Lung microvascular endothelial cell (primary cell): ENCODE measurements at regions not wholly inside any gene's neighbourhood (a gene's known extent, or its start where the extent isn't known, plus 50 kb on each side); places are given as distances from the start of the nearest gene placed in this dataset.
"Not testable (repeated sequence)": the region's sequence is repeated elsewhere in the genome, so short reads cannot be mapped to it uniquely, and the experiment has no call there.

Experiments
- DNase-seq, 2 donors: peaks; one replicate each; pipeline versions ENCODE4 v3.0.0 to v3.0.0-alpha.2; 2010; ENCODE audit warnings: low read depth in 2 of 2

DNA sequence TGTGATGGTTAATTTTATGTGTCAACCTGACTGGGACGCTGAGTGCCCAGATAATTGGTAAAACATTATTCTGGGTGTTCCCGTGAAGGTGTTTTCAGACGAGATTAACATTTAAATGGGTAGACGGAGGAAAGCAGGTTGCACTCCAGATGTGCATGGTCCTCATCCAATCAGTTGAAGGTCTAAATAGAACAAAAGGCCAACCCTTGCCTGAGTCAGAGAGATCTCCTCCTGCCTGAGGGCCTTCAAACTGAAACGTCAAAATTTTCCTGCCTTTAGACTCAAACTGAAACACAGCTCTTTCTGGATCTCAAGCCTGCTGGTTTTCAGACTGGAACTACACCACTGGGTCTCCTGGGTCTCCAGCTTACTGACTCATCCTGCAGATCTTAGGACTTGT lies 73.5 kb downstream of the NPIPA8 start:
- DNase-seq, result not testable (repeated sequence)

DNA sequence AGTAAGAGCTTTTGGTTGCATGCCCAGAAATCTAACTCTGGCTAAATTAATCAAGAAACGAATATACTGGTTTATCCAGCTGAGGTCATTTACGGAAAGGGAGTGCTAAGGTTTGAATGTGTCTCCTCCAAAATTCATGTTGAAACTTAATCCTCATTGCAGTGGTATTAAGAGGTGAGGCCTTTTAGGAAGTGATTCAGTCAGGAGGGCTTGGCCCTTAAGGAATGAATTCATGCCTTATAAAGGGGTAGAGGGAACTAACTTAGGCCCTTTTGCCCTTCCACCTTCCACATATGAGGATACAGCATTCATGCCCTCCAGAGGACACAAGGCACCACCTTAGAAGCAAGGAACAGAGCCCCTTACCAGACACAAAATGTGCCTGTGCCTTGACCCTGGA lies 74.7 kb downstream of the NPIPA8 start:
- DNase-seq, result not testable (repeated sequence)

DNA sequence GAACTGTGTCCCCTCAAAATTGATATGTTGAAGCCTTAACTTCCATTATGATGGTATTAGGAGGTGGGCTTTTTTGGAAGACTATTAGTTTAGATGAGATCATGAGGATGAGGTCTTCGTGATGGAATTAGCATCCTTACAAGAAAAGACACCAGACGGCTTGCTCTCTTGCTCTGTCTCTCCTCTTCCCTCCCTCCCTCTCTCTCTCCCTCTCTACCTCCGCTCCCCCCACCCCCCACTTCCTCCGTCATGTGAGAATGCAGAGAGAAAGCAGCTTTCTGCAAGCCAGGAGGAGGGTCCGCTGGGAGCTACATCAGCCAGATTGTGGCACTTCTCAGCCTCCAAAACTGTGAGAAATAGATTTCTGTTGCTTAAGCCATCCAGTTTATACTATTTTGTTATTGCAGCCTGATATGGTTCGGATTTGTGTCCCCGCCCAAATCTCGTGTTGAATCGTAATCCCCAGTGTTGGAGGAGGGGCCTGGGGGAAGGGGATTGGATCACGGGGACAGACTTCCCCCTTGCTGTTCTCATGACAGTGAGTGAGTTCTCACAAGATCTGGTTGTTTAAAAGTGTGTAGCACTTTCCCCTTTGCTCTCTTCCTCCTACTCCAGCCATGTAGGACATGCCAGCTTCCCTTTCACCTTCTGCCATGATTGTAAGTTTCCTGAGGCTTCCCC lies 76.9 kb downstream of the NPIPA8 start:
- DNase-seq, result not testable (repeated sequence)

DNA sequence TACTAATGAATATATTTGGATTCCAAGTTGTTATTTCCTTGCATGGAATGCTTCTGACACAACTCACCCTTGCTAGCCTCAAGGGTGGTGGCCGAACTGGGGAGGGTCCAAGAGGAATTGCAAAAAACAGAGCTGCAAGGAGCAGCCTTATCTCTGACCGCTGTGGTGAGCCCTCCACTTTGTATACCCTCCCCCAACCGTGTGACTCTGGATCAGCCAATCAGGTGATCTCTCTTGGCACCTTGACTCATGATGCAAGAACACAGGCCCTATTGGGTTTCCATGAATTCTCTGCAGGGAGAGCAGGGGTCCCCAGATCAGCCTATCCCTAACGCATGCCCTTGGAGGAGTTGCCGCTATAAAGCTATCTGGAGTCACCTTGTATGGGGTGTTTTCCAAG lies 83.6 kb downstream of the NPIPA8 start:
- DNase-seq, result not testable (repeated sequence)

DNA sequence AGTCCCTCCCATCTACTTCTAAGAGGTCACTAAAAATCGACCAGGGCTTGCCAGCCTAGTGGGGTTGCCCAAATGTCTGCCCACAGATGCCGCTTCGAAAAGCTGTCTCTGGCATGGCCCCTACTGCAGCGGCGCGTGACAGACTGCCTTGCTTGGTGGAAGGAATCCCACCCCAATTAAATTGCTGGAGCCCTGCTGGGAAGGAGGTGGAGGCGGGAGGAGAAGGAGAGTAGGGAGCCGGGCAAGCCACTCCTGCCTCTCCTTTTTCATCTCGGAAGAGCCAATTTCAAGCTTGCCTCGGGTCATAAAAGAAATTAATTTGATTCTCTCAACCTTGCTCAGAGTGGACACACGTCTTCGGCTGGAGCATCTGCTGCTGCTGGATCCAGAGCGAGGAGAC lies 106.0 kb downstream of the NPIPA8 start:
- not testable (repeated sequence) for DNase-seq

DNA sequence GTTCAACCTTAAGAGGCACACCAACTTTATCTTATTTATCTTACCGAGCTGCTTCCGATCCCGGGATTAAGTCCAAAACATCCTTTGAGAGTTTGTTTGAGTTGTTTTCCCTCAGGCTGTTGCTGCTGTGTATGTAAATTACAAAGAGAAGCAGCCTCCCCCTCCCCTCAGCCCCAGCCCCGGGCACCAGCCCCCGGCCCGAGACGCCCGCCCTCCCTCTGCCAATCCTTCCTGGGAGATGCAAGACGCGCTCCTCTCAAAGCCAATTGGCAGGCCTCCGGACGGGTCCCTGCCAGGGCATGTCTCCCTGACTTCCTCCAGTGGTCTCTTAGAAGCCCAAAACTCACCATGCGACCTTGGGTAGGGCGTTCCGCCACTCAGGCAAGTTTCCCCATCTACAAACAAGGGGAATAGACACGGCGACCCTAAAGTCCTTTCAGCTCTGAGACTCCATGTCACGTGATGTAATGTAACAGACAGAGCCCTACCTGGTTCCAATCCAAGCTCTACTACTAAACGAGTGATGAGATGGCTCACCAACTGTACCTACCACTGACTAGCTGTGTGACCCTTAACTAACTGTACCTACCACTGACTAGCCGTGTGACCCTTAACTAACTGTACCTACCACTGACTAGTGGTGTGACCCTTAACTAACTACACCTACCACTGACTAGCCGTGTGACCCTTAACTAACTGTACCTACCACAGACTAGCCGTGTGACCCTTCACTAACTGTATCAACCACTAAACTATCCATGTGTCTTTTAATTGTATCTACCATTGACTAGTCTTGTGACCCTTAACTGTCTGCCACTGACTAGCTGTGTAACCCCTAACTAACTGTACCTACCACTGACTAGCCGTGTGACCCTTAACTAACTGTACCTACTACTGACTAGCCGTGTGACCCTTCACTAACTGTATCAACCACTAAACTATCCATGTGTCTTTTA lies 114.2 kb downstream of the NPIPA8 start:
- not testable (repeated sequence) for DNase-seq

DNA sequence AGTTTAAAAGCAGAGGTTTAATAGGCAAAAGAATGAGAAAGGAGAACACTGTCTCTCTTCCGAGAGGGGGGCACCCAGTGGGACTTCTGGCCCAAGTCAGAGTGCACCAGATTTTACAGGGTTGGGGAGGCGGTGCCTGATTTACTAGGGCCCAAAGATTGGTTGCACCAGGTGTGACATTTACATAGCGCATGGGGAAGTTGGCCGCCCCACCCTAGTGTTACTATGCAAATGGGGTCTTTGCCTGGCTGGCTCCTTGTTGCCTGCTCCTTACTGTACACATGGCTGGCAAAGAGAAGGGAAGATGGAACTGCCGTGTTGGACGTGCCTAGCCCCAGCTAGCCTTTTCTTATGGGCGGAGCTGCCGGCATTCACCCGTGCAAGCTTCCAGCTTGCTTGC lies 118.8 kb downstream of the NPIPA8 start:
- DNase-seq, result not testable (repeated sequence)

DNA sequence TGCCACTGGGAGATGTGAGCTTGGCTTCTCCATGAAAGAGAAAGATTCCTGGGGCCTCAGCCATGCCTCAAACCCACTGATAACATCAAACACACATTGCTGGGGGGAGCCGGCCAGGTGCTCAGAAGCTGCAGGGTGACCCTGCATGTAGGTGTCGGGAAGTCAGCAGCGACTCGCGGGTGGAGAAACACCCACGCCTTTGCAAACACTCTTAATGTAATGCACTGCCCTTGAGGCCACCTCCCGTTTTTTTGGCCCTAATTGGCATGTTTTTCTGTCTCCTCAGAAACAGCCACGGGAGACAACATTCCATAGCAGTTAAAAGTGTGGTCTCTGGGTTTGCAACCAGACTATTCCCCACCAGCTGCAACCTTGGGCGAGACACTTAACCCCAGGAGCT lies 119.7 kb downstream of the NPIPA8 start:
- not testable (repeated sequence) for DNase-seq

DNA sequence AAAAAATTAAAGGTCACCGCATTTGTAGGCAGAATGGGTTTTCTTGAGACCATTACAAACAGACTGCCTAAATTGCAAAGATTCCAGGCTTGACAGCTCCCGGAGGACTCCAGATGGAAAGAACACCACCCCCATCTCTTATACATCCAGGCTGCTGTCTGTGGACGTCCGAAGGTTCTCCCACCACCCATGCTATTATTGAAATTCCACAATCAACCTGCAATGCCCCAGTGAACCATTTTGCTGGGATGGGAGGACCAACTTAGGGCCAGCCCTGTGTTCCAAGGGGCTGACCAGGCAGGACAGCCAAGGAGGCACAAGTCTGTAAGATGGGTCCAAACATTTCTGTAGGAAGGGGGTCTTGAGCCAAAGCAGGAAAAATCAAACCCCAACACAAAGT lies 122.7 kb downstream of the NPIPA8 start:
- DNase-seq, result not testable (repeated sequence)

DNA sequence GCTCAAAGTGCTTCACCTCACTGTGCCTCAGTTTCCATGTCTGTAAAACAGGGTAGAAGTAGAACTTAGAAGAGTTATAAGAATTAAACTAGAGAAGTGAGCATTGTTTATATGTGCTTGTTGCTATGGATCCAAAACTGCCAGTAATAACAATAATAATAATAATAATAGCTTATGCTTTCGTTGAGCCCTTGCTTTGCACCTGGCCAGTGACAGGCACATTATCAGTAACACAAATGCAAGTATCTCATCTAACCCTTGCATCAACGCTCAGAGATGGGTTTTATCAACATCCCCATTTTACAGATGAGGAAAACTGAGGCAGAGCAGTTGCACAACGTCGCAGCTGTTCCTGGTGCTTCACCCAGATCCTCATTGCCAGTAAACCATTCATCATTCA lies 125.0 kb downstream of the NPIPA8 start:
- DNase-seq, result not testable (repeated sequence)

DNA sequence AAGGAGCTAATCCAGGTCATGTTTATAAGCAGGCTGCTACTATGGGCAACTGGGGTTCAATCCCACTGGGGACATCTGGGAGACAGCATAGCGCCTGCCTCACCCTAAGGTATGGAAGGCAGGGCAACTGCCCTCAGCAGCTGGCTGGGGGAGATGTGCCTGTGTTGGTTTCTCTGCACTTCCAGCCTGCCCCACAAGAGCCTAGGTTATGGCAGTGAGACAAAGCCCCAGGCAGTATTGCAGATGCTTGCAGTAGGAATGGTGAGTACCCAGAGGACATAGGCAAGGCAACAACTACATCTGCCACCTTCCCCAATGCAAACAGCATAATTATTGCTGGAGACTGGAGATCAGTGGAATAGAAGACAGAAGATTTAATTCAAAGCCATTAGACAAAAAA lies 131.8 kb downstream of the NPIPA8 start:
- not testable (repeated sequence) for DNase-seq

DNA sequence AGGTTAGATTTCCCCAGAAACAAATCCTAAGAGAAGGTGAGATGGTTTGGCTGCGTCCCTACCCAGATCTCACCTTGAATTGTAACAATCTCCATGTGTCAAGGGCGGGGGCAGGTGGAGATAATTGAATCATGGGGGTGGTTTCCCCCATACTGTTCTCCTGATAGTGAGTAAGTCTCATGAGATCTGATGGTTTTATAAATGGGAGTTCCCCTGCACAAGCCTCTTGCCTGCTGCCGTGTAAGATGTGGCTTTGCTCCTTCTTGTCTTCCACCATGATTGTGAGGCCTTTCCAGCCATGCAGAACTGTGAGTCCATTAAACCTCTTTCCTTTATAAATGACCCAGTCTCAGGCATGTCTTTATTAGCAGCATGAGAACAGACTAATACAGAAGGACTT lies 132.2 kb downstream of the NPIPA8 start:
- DNase-seq, result not testable (repeated sequence)

DNA sequence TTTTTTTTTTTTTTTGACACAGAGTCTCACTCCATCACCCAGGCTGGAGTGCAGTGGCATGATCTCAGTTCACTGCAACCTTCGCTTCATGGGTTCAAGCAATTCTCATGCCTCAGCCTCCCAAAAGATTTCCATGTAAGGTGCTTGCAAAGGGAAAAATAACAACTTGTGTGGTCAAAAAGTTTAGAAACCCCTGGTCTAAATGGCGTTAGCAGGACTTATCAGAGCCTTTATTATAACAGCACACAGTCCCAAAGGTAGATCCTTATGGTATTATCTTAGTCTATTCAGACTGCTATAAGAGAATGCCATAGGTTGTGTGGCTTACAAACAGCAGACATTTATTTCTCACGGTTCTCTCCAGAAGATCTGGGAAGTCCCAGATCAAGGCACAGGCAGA lies 135.0 kb downstream of the NPIPA8 start:
- DNase-seq, result not testable (repeated sequence)

DNA sequence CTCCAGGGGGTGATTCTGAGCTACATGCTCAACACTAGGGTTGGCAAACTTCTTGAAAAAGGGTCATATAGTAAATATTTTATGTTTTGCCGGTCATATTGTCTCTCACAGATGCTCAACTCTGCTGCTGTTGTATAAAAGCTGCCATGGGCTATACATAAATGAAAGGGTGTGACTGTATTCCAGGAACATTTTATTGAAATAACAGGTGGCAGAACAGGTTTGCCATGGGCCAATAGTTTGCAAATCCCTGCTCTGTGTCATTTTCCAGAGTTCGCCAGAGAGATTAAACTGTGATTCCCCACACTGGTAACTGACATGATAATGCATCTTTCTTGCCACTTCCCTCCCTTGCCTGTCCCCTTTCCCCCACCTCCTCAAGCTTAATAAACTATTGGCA lies 144.1 kb downstream of the NPIPA8 start:
- DNase-seq, result not testable (repeated sequence)

DNA sequence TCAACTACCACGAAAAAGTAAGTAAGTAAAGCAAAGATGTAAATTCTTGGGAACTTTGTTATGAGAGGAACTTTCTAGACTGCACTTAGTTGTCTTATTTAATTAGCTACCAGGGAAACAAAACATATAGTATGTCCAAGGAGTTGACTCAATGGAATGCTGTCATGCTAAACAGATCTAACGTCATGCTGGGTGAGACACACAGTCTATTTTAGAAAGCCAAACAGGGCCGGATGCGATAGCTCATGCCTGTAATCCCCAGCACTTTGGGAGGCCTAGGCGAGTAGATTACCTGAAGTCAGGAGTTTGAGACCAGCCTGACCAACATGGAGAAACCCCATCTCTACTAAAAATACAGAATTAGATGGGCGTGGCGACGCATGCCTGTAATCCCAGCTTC lies 146.4 kb downstream of the NPIPA8 start:
- DNase-seq, result not testable (repeated sequence)

DNA sequence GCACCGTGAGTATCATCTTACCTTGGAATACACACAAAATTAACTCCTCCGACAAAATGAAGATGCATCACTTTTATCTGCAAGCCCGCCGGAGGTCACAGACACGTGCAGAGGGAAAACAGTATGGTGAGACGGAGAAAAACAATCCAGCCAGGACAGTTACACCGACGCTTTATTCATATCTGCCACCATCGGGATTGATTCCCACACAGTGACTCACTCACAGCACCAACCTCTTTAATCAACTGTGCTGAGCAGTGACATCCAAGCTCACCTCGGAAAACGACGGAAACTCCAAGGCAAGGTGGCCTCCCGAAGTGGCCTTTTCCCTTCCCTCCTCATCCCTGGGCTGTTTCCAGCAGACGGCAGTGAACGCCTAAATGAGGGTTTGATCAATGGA lies 151.8 kb downstream of the NPIPA8 start:
- not testable (repeated sequence) for DNase-seq

DNA sequence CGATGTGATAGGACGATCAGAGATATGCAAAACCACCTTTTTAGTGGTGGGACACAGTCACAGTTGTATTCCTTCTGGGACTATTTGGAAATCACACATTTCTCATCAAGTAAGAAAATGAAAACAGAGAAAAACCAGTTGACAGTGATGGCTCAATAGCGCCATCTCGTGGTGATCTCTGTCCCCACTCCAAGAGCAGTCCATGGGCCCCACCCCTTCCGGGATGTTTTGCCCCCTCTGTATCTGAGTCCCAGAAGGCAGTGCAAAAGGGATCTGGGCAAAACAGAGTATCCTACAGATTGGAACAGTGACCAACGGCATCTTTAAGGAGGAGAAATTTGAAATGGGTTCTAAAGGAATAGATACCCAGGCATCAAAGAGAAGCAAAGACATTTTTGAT lies 155.5 kb downstream of the NPIPA8 start:
- DNase-seq, result not testable (repeated sequence)

DNA sequence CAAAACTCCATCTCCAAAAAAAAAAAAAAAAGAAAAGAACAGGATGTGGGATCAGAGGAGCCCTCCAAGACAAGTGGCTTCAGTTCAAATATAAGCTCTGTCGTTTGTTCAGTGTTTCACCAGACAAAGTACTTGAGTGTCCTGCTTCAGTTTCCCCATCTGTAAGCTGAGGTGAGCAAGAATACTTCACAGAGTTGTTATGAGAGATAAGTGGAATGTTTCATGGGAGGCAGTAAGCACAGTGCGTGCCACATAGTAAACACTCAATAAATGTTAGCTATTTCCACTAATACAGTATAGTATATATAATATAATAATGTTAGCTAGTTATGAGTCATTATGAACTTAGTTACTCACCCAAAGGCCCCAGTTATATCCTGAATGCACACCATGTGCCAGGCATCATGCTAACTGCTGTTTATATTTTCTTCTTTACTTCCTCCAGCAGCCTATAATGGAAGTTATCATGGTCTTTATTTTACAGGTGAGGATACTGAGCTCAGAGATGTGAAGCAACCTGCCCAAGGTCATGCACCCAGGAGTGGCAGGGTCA lies 162.5 kb downstream of the NPIPA8 start:
- DNase-seq, result not testable (repeated sequence)

DNA sequence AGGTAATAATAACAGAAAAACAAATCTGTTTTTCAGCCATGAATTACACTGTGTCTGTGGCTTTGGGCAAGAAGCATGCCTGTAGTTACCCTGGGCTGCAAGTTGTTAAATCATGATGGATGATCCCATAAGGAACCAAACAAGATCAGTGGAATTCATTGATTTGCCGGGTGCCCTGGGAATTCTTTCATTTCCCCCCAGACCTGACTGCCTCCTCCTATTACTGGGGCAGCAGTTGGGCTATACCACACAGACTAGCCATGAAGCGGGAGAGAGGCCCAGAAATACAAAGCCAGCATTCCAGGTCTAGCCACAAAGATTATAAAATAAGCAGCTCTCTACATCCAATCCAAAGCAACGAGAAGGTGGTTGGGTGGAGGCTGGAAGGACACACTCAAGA lies 174.2 kb downstream of the NPIPA8 start:
- DNase-seq, result not testable (repeated sequence)

DNA sequence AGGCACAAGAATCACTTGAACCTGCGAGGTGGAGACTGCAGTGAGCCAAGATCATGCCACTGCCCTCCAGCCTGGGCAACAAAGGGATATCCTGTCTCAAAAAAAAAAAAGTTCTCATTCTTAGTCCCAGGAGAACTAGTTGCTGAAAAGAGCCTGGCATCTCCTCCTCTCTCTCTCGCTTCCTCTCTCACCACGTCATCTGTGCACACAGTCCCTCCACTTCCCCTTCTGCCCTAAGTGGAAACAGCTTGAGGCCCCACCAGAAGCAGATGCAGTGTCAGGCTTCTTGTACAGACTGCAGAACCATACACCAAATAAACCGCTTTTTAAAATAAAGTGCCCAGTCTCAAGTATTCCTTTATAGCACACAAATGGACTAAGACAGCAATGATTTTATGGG lies 175.3 kb downstream of the NPIPA8 start:
- not testable (repeated sequence) for DNase-seq

DNA sequence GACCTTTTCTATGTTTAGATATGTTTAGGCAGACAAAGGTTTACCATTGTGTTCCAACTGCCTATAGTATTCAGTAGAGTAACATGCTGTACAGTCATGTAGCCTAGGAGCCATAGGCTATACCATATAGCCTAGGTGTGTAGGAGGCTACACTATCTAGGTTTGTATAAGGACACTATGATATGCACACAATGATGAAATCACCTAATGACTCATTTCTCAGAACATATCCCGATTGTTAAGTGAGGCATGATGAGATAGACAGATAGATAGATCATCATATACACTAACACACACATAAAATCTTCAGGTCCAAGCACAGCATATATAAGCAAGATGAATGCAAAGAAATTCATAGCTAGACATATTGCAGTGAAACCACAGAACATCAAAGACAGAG lies 177.4 kb downstream of the NPIPA8 start:
- DNase-seq, result not testable (repeated sequence)

DNA sequence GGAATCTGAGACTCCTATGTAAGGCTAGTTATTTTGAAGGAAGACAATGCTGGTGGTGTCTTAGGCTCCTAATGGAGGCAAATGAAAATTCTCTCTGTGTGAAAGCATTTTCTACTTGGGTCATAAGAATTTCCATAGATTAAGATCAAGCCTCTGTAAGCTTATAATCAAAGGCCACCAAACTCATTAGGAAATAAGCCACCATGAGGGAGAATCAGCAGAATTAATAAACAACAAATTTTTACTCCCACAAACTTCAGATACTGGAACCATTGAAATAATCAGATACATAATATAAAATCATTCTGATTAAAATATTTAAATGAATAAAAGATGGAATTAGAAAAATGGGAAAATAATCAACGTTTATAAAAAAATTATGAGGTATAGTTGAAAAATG lies 178.7 kb downstream of the NPIPA8 start:
- not testable (repeated sequence) for DNase-seq
